Osteocyte (in vitro differentiated cells): ENCODE measurements at regions not wholly inside any gene's neighbourhood (a gene's known extent, or its start where the extent isn't known, plus 50 kb on each side); places are given as distances from the start of the nearest gene placed in this dataset.

Experiments
- DNase-seq: peaks from one replicate; pipeline ENCODE4 v3.0.0; 2021; ENCODE audit warnings: mixed read lengths; ENCODE audit not compliant: unreplicated experiment; ENCODE audit errors: extremely low spot score
- H3K27ac Mint-ChIP-seq: one replicate; pipeline ENCODE4 v1.8.0; 2021; ENCODE audit warnings: mild to moderate bottlenecking, mixed read lengths; ENCODE audit not compliant: unreplicated experiment
- H3K27me3 Mint-ChIP-seq: one replicate; pipeline ENCODE4 v1.8.0; 2021; ENCODE audit warnings: mixed read lengths; ENCODE audit not compliant: unreplicated experiment
- H3K36me3 Mint-ChIP-seq: one replicate; pipeline ENCODE4 v1.8.0; 2021; ENCODE audit warnings: mixed read lengths; ENCODE audit not compliant: unreplicated experiment
- H3K4me1 Mint-ChIP-seq: one replicate; pipeline ENCODE4 v1.8.0; 2021; ENCODE audit warnings: mixed read lengths; ENCODE audit not compliant: unreplicated experiment
- H3K4me3 Mint-ChIP-seq: one replicate; pipeline ENCODE4 v1.8.0; 2021; ENCODE audit warnings: mild to moderate bottlenecking, moderate library complexity, mixed read lengths; ENCODE audit not compliant: unreplicated experiment
- H3K9me3 Mint-ChIP-seq: one replicate; pipeline ENCODE4 v1.8.0; 2021; ENCODE audit warnings: mixed read lengths; ENCODE audit not compliant: unreplicated experiment
- CTCF ChIP-seq: fragments of 200-600 bp; sonication (generic); IDR thresholded peaks from 2 replicates; pipeline ENCODE4 v1.5.0; 2021; ENCODE audit warnings: antibody characterized with exemption, mild to moderate bottlenecking, moderate library complexity

GRCh38 chr21:35573472-35574374, 486.6 kb downstream of the SETD4 start:
- no peaks in the 10 kb centered on the region for H3K36me3 Mint-ChIP-seq
- peaks cover 3% of the 10 kb centered on the region for H3K9me3 Mint-ChIP-seq
- no peak for TF ChIP-seq CTCF
- H3K4me3 Mint-ChIP-seq = no peak overlapping the region
- H3K27me3 Mint-ChIP-seq = no peaks in the 10 kb centered on the region
- peaks cover 19% of the 10 kb centered on the region for H3K4me1 Mint-ChIP-seq
- DNase-seq = no peak
- H3K27ac Mint-ChIP-seq = no peak overlapping the region

GRCh38 chr21:35571910-35572309, 488.4 kb downstream of the SETD4 start:
- DNase-seq = no peak
- no peaks in the 10 kb centered on the region for H3K27me3 Mint-ChIP-seq
- no peak for TF ChIP-seq CTCF
- no peak overlapping the region for H3K27ac Mint-ChIP-seq
- H3K4me1 Mint-ChIP-seq = peaks cover 12% of the 10 kb centered on the region
- H3K4me3 Mint-ChIP-seq = no peak overlapping the region
- no peaks in the 10 kb centered on the region for H3K36me3 Mint-ChIP-seq
- peaks cover 5% of the 10 kb centered on the region for H3K9me3 Mint-ChIP-seq

- Mint-ChIP-seq H3K4me1 (peaks cover 27% of the 10 kb centered on the region), H3K9me3 (peaks cover 5% of the 10 kb centered on the region), H3K4me3 (no peak overlapping the region), H3K27me3 (no peaks in the 10 kb centered on the region), H3K36me3 (no peaks in the 10 kb centered on the region), H3K27ac (no peak overlapping the region)
- no peak for DNase-seq
- TF ChIP-seq CTCF = no peak
Observed at GRCh38 chr21:35568643-35569042, 491.7 kb downstream of the SETD4 start.

- H3K36me3 Mint-ChIP-seq = no peaks in the 10 kb centered on the region
- H3K9me3 Mint-ChIP-seq = peaks cover 5% of the 10 kb centered on the region
- no peak overlapping the region for H3K4me3 Mint-ChIP-seq
- no peak for TF ChIP-seq CTCF
- no peaks in the 10 kb centered on the region for H3K27me3 Mint-ChIP-seq
- peaks cover 41% of the 10 kb centered on the region for H3K4me1 Mint-ChIP-seq
- DNase-seq = no peak
- no peak overlapping the region for H3K27ac Mint-ChIP-seq
Observed at GRCh38 chr21:35566874-35567273, 493.5 kb downstream of the SETD4 start.

- H3K36me3 Mint-ChIP-seq = no peaks in the 10 kb centered on the region
- peaks cover 5% of the 10 kb centered on the region for H3K9me3 Mint-ChIP-seq
- H3K4me3 Mint-ChIP-seq = no peak overlapping the region
- peaks cover 47% of the 10 kb centered on the region for H3K4me1 Mint-ChIP-seq
- no peaks in the 10 kb centered on the region for H3K27me3 Mint-ChIP-seq
- no peak for DNase-seq
- H3K27ac Mint-ChIP-seq = peak overlapping the region; percentile 93
- no peak for TF ChIP-seq CTCF
Observed at GRCh38 chr21:35565204-35565611, 495.1 kb downstream of the SETD4 start.
